GM12891 (cell line): ENCODE measurements at regions not wholly inside any gene's neighbourhood (a gene's known extent, or its start where the extent isn't known, plus 50 kb on each side); places are given as distances from the start of the nearest gene placed in this dataset.

Source experiments
- POLR2A ChIP-seq: IDR thresholded peaks from 2 replicates; pipeline ENCODE4 v1.6.1; 2011; ENCODE audit warnings: low read depth, low read length, control low read depth
- POLR2AphosphoS5 ChIP-seq: IDR thresholded peaks from 2 replicates; pipeline ENCODE4 v1.6.1; 2011; ENCODE audit warnings: low read depth, low read length, control low read depth
- SPI1 ChIP-seq: IDR thresholded peaks from 2 replicates; pipeline ENCODE4 v1.6.1; 2011; ENCODE audit warnings: low read depth, low read length, control low read depth
- TAF1 ChIP-seq: IDR thresholded peaks from 2 replicates; pipeline ENCODE4 v1.6.1; 2011; ENCODE audit warnings: low read depth, low read length, control low read depth

DNA sequence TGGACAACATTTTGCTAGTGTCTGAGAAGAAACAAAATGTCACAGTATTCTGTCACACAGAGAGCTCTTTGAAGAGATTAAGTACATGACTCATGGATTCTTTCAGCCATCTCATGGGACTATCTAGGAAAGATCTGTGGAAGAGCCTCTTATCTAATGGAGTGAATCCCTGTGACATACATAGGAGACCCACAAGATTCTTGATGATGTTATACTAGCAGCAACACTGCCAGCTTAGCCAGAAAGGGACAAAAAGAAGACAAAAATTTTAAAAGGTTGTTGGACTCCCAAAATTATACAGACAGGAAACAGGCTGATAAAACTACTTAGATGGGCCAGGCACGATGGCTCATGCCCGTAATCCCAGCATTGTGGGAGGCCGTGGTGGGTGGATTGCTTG lies 143.3 kb upstream of the MGAT5 start:
- TF ChIP-seq POLR2AphosphoS5 (no peak), POLR2A (no peak), TAF1 (no peak), SPI1 (no peak)
